Islet precursor cell (in vitro differentiated cells): ENCODE measurements at regions not wholly inside any gene's neighbourhood (a gene's known extent, or its start where the extent isn't known, plus 50 kb on each side); places are given as distances from the start of the nearest gene placed in this dataset.
"Not testable (repeated sequence)": the region's sequence is repeated elsewhere in the genome, so short reads cannot be mapped to it uniquely, and the experiment has no call there.

ENCODE experiments used
- DNase-seq: peaks from one replicate; pipeline ENCODE4 v3.0.0-alpha.2; 2018

GRCh38 chr5:128667751-128668150 is 129.7 kb upstream of the FBN2 start:
- DNase-seq, result no peak

DNA sequence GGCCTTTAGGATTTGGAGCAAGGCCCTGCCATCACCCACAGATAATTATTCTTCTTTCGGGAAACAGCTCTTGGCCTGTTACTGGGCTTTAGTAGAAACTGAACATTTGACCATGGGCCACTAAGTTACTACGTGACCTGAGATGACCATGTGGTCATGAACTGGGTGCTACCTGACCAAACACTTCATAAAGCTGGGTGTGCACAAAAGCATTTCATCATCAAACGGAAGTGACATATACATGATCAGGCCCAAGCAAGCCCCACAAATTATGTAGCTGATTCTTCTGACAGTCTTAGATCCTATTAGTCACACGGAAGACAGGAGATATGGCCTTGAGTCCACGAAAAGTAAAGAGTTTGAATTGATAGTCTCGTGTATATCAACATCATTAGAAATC is 130.9 kb upstream of the FBN2 start:
- no peak for DNase-seq

DNA sequence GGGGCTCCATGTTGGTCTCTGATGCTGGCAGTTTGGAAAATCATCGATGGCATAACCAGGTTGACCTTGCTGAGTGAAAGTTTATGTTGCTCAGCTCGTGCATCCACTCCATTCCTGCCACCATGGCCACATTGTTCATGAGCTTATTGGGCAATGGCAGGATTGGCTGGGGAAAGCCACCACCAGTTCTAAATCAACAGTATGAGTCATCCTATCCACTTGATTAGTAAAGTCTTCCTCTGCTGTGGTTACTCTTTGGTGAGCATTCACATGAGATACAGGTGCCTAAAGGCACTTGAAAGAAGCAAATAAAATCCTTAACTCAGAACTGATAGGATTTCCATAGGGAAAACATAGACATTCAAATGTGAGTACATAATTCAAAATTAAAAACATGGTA is 131.8 kb upstream of the FBN2 start:
- no peak for DNase-seq

GRCh38 chr5:128671943-128672342 is 133.9 kb upstream of the FBN2 start:
- DNase-seq, result no peak

GRCh38 chr5:128673000-128673399 is 135.0 kb upstream of the FBN2 start:
- no peak for DNase-seq

DNA sequence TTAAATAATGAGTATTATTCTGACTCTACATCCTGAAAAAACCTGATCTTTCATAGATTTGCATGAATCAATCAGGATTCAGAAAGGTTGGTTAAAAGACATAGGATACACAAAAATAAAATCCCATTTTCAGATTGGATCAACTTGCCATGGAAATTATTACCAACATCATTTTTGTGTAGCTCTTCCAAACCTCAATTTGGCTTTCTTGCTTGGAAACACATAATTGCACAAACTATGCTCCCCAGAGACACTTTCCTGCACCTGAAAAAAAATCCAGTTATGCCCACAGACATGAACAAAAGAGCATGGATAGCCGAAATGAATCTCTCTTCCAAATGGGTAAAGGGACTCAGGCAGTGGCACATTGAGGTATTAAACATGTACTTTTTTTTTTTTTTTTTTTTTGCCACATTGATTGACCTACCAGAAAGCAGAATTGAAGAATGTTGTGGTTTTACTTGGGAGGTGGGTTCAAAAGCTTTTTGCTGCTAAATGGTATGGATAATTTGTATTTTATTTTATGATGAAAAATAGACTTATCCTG is 135.4 kb upstream of the FBN2 start:
- no peak for DNase-seq

GRCh38 chr5:128673970-128674369 is 135.9 kb upstream of the FBN2 start:
- DNase-seq, result no peak

GRCh38 chr5:128674837-128675446 is 136.9 kb upstream of the FBN2 start:
- DNase-seq, result no peak

DNA sequence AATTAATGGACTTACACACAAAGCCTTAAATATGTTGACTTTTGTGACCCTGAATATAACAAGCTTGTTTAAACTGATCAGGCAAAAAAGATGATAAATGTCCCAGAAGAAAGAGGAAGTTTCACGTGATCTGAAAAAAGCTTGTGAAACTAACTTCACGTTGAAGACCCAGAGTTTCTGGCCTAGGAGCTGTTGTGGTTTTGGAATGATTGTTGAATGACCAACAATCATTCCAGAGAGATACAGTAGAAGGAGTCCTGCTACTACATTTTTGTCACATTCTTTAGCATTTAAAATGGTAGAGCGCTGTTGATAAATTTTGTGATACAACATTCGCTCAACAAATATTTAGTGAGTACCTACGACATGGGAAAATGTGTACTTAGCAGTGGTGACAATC is 143.1 kb upstream of the FBN2 start:
- DNase-seq, result no peak

- DNase-seq, result peak; percentile 72
Observed at GRCh38 chr5:128681764-128682592, 143.9 kb upstream of the FBN2 start.

DNA sequence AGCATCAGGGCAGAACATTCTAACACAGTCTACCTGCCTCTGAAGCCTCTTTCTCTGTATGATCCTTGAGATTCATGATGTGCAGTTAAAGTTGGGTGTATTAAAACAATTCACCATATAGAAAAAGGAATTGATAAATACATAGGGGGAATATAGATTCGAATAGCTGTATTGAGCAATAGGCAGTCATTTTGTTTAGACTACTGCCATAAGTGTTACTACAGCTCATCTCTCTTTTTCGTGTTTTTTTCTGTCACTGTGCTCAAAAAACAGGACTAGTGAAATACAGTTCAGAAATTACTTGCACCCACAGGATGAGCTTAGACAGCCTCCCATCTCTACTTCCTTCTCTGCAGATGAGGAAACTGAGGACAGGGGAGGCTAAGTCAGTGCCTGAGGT is 144.6 kb upstream of the FBN2 start:
- DNase-seq, result no peak

DNA sequence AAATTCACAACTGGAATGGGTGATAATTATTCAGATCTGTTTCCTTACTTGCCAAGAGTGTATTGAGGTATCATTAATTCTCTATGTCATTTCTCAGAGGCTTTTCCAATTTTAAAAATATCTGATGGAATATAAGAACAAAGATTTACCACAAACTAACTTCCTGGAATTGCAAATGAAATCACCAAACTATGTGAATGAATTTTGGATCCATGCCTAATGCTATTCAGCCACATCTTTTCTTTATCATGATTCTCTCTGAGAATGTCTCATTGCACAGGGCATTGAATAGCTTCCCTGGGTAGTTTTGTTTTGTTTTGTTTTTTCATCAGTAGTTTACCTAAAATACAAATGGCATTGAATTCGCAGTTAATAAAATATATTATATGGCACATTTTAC is 146.9 kb upstream of the FBN2 start:
- DNase-seq, result no peak

GRCh38 chr5:128687930-128688329 is 149.9 kb upstream of the FBN2 start:
- DNase-seq, result no peak

DNA sequence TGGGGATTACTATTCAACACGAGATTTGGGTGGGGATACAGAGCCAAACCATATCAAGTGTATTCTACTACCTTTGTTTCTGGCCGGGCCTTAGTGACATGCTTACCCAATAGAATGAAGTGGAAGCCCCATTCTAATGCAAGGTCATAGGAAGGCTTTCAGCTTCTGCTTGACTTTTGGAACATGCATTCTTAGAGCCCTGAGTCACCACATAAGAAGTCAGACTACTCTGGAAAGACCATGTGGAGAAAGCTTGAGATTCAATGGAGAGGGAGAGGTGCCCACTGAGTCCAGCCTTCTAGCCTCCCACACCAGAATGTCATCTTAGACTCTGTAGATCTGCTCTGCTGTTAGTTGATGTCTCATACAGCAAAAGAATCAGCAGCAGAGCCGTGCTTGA is 155.7 kb upstream of the FBN2 start:
- DNase-seq, result no peak

GRCh38 chr5:128695791-128696530 is 157.9 kb upstream of the FBN2 start:
- no peak for DNase-seq

- DNase-seq, result no peak
Observed at GRCh38 chr5:128701301-128701700, 163.3 kb upstream of the FBN2 start.

DNA sequence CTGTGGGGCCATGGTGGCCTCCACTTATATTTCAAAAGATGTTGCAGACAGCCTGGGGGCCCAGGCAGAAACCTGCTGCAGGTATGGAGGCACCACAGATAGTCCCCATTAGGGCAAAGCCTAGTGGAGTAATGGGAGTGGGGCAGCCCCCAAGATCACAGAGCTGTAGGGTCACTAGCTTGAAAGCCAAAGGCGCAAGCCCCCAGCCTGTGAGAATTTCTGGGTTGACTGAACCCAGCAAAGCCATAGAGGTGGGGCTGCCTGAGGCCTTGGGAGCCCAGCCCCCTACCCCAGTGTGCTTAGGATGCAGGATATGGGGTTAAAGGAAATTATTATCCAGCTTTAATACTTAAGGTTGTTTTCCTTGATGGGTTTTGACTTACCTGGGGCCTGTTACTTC is 165.3 kb upstream of the FBN2 start:
- no peak for DNase-seq

- DNase-seq, result no peak
Observed at GRCh38 chr5:128706269-128706668, 168.2 kb upstream of the FBN2 start.

- DNase-seq, result no peak
Observed at GRCh38 chr5:128708841-128709240, 170.8 kb upstream of the FBN2 start.

GRCh38 chr5:128711216-128711615 is 173.2 kb upstream of the FBN2 start:
- no peak for DNase-seq

DNA sequence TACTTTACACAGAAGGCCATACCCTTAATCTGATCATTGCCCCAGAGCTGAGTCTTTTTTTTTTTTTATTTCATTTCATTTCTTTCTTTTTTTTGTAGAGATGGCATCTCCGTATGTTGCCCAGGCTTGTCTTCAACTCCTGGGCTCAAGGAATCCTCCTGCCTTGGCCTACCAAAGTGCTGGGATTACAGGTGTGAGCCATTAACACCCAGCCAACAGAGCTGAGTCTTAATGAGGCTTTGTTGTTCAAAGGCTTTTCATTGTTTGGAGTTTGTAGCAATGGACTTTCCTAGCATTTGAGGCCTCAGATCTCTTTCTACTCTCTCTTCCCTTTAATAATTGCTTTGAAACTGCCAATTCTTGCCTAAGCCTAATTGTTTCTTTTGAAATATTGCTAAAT is 176.5 kb upstream of the FBN2 start:
- no peak for DNase-seq

- DNase-seq, result no peak
Observed at GRCh38 chr5:128722551-128722950, 184.5 kb upstream of the FBN2 start.

DNA sequence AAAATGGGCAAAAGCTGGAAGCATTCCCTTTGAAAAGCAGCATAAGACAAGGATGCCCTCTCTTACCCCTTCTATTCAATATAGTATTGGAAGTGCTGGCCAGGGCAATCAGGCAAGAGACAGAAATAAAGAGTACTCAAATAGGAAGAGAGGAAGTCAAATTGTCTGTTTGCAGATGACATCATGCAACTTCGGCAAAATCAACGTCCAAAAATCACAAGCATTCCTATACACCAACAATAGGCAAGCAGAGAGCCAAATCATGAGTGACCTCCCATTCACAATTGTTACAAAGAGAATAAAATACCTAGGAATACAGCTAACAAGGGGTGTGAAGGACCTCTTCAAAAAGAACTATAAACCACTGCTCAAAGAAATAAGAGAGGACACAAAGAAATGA is 192.0 kb upstream of the FBN2 start:
- not testable (repeated sequence) for DNase-seq

- DNase-seq, result not testable (repeated sequence)
Observed at GRCh38 chr5:128735656-128736055, 197.6 kb upstream of the FBN2 start.
